B cell (primary cell): ENCODE measurements at regions not wholly inside any gene's neighbourhood (a gene's known extent, or its start where the extent isn't known, plus 50 kb on each side); places are given as distances from the start of the nearest gene placed in this dataset.

Source experiments
- ATAC-seq: fragments of 200-7000 bp; cut with Tn5 transposase; one replicate; pipeline ENCODE4 v1.10.0; 2021; ENCODE audit warnings: low read depth, mild to moderate bottlenecking, moderate number of reproducible peaks, moderate library complexity
- CTCF ChIA-PET: fragments of 350-600 bp; sonication (Branson Sonifier 250); formaldehyde crosslinking; loops from one replicate; lab custom pipeline; 2021; ENCODE audit warnings: antibody characterized with exemption, inconsistent platforms; lab: Charles Lee
- POLR2A ChIA-PET: fragments of 350-600 bp; sonication (Branson Sonifier 250); formaldehyde crosslinking; loops from one replicate; lab custom pipeline; 2021; ENCODE audit warnings: antibody characterized with exemption; lab: Charles Lee
- DNase-seq: peaks from one replicate; pipeline ENCODE4 v3.0.0; 2013
- H2AFZ ChIP-seq: 2 replicates; pipeline ENCODE4 v1.6.1; 2012; ENCODE audit warnings: mild to moderate bottlenecking, low read depth, low read length; ENCODE audit not compliant: insufficient read depth, poor library complexity, severe bottlenecking
- H3K27ac ChIP-seq, 2 donors: 1 replicate in 1 of 2; 2 replicates in 1 of 2; pipeline ENCODE4 v1.5.1; 2012 to 2013; ENCODE audit warnings: low read length in 2 of 2, mild to moderate bottlenecking in 2 of 2, moderate library complexity in 1 of 2
- H3K27me3 ChIP-seq, 4 experiments: fragments of 200-600 bp in 1 of 4; sonication (generic) in 1 of 4; replicated peaks in 1 of 4; 1 replicate in 2 of 4; 2 replicates in 2 of 4; pipeline versions ENCODE4 v1.6.1 to v1.7.0; 2013 to 2016; ENCODE audit warnings: low read length in 3 of 4, mild to moderate bottlenecking in 2 of 4, mixed read lengths in 1 of 4, moderate library complexity in 1 of 4; ENCODE audit not compliant: insufficient read depth in 4 of 4, control insufficient read depth in 3 of 4; ENCODE audit errors: control extremely low read depth in 1 of 4
- H3K36me3 ChIP-seq, 2 experiments: replicated peaks in 1 of 2; 1 replicate in 1 of 2; 2 replicates in 1 of 2; pipeline versions ENCODE4 v1.6.1 to v1.7.1; 2013; ENCODE audit warnings: low read length in 1 of 2; ENCODE audit not compliant: insufficient read depth in 2 of 2, control insufficient read depth in 1 of 2; ENCODE audit errors: control extremely low read depth in 1 of 2, extremely low read depth in 1 of 2
- H3K4me1 ChIP-seq, 2 donors: fragments of 200-600 bp in 1 of 2; sonication (generic) in 1 of 2; 1 replicate in 1 of 2; 2 replicates in 1 of 2; pipeline versions ENCODE4 v1.5.1 to v1.6.1; 2013 to 2017; ENCODE audit warnings: low read length in 2 of 2; ENCODE audit not compliant: control insufficient read depth in 2 of 2, insufficient read depth in 2 of 2
- H3K4me2 ChIP-seq: replicated peaks from 2 replicates; pipeline ENCODE3; 2012; ENCODE audit warnings: mild to moderate bottlenecking, low read depth, low read length; ENCODE audit not compliant: poor library complexity, severe bottlenecking
- H3K4me3 ChIP-seq, 5 experiments: fragments of 200-600 bp in 1 of 5; sonication (generic) in 1 of 5; 1 replicate in 3 of 5; 2 replicates in 2 of 5; pipeline versions ENCODE4 v1.5.1 to v1.7.0; 2011 to 2016; ENCODE audit warnings: low read length in 4 of 5, mild to moderate bottlenecking in 4 of 5, low read depth in 2 of 5, control low read depth in 1 of 5, moderate library complexity in 1 of 5; ENCODE audit not compliant: insufficient read depth in 1 of 5; ENCODE audit errors: control extremely low read depth in 1 of 5, extremely low read depth in 1 of 5
- H3K79me2 ChIP-seq: fragments of 200-600 bp; sonication (generic); one replicate; pipeline ENCODE4 v1.6.0; 2016; ENCODE audit warnings: low read length; ENCODE audit not compliant: control insufficient read depth, insufficient read depth
- H3K9ac ChIP-seq: fragments of 200-600 bp; sonication (generic); 2 replicates; pipeline ENCODE4 v1.6.1; 2017; ENCODE audit warnings: mild to moderate bottlenecking, low read length, moderate library complexity
- H3K9me3 ChIP-seq, 3 donors: one replicate each; pipeline versions ENCODE4 v1.6.1 to v1.7.1; 2013; ENCODE audit warnings: low read length in 2 of 3; ENCODE audit not compliant: control insufficient read depth in 2 of 3, insufficient read depth in 1 of 3; ENCODE audit errors: control extremely low read depth in 1 of 3
- H4K20me1 ChIP-seq: 2 replicates; pipeline ENCODE4 v1.6.0; 2012; ENCODE audit warnings: mild to moderate bottlenecking, low read length; ENCODE audit not compliant: insufficient read depth, control insufficient read depth, poor library complexity, severe bottlenecking
- H3K27ac Mint-ChIP-seq: one replicate; pipeline ENCODE4 v1.8.0; 2021; ENCODE audit warnings: mixed read lengths
- H3K27me3 Mint-ChIP-seq: one replicate; pipeline ENCODE4 v1.8.0; 2021; ENCODE audit warnings: mixed read lengths
- H3K4me1 Mint-ChIP-seq: one replicate; pipeline ENCODE4 v1.8.0; 2021; ENCODE audit warnings: mixed read lengths
- H3K4me3 Mint-ChIP-seq: one replicate; pipeline ENCODE4 v1.8.0; 2021; ENCODE audit warnings: mixed read lengths
- H3K9me3 Mint-ChIP-seq: one replicate; pipeline ENCODE4 v1.8.0; 2022; ENCODE audit warnings: mixed read lengths; ENCODE audit not compliant: insufficient read depth
- CTCF ChIP-seq: fragments of 200-600 bp; IDR thresholded peaks from one replicate; pipeline ENCODE4 v1.8.0; 2022; ENCODE audit warnings: antibody characterized with exemption, mild to moderate bottlenecking
- EZH2 ChIP-seq: IDR thresholded peaks from 2 replicates; pipeline ENCODE4 v1.6.1; 2012; ENCODE audit warnings: borderline replicate concordance, low read depth, mild to moderate bottlenecking, moderate library complexity, low read length; ENCODE audit not compliant: insufficient read depth, poor library complexity, severe bottlenecking
- WGBS: methylation state at CpG from one replicate; pipeline ENCODE4 v1.1.5; 2013; ENCODE audit warnings: missing lambda C conversion rate; ENCODE audit not compliant: insufficient coverage; 5-methylcytosine and 5-hydroxymethylcytosine counted together
- intact Hi-C: fragments of 100-400 bp; cut with micrococcal nuclease; formaldehyde crosslinking; loops from one replicate; pipeline ENCODE4 v1.10.0; 2022

DNA sequence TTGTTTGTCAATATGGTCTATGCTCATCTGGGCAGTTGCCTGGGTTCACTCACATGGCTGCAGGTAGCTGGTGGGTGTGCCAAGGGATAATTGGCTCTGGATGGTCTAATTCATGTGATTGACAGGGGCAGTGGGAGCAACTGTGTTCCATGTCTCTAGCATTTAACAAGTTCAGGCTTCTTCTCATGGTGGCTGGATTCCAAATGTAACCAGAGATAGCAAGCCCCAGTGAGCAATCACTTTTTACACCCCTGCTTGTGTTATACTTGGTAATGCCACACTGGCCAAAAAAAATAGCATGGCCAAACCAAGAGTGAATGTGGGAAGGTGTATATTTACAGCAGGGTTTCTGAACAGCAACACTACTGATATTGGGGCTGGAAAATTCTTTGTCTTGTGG, 89.6 kb upstream of the TNFSF11 start:
- Histone ChIP-seq H3K9me3 (no peaks in the 10 kb centered on the region), H2AFZ (no peak overlapping the region), H3K27me3 (no peaks in the 10 kb centered on the region), H3K27ac (no peak overlapping the region), H3K4me2 (no peak overlapping the region), H3K79me2 (no peaks in the 10 kb centered on the region), H3K4me1 (no peaks in the 10 kb centered on the region), H3K4me3 (no peak overlapping the region), H3K36me3 (no peaks in the 10 kb centered on the region), H3K9ac (no peak overlapping the region), H4K20me1 (no peaks in the 10 kb centered on the region)
- no peak for DNase-seq
- intact Hi-C loops, result no loop called here
- ChIA-PET CTCF (no interaction called here), POLR2A (no interaction called here)
- no peak overlapping the region for H3K27ac Mint-ChIP-seq
- ATAC-seq, result no peak
- H3K4me1 Mint-ChIP-seq, result no peaks in the 10 kb centered on the region
- H3K4me3 Mint-ChIP-seq, result no peak overlapping the region
- no peaks in the 10 kb centered on the region for H3K9me3 Mint-ChIP-seq
- H3K27me3 Mint-ChIP-seq, result no peaks in the 10 kb centered on the region
- TF ChIP-seq CTCF (no peak), EZH2 (no peak)

DNA sequence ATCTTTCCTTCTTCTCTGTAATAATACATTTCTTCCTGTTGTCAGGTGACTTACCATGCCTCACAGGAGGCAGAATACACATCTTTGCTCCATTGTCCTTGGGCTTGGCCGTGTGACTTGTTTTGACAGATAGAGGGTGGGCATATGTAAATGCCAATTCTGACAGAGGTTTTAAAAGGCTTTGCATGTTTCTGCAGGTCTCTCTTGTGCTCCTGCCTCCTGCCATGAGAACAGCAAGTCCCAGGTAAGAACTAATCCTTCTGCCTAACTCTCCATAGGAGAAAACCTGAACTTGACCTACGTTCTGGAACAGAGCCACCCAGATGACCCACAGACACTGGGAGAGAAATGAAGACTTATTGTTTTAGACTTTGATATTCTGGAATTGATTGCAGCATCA, 88.7 kb upstream of the TNFSF11 start:
- no CpG with 5 or more reads among the region's 2 CpGs for WGBS
- ATAC-seq, result no peak
- no peaks in the 10 kb centered on the region for H3K4me1 Mint-ChIP-seq

More for the DNA sequence above, 88.7 kb upstream of the TNFSF11 start:
- Histone ChIP-seq H3K36me3 (no peaks in the 10 kb centered on the region), H2AFZ (no peak overlapping the region), H3K9me3 (no peaks in the 10 kb centered on the region), H3K4me1 (no peaks in the 10 kb centered on the region), H3K27ac (no peak overlapping the region), H3K27me3 (no peaks in the 10 kb centered on the region), H3K79me2 (no peaks in the 10 kb centered on the region), H3K4me3 (no peak overlapping the region), H3K4me2 (no peak overlapping the region), H3K9ac (no peak overlapping the region), H4K20me1 (no peaks in the 10 kb centered on the region)
- ChIA-PET POLR2A (no interaction called here), CTCF (no interaction called here)
- intact Hi-C loops, result no loop called here
- H3K27ac Mint-ChIP-seq, result no peak overlapping the region
- TF ChIP-seq CTCF (no peak), EZH2 (no peak)
- DNase-seq, result no peak
- no peaks in the 10 kb centered on the region for H3K9me3 Mint-ChIP-seq
- no peaks in the 10 kb centered on the region for H3K27me3 Mint-ChIP-seq
- no peak overlapping the region for H3K4me3 Mint-ChIP-seq
